Brain microvascular endothelial cell (primary cell): ENCODE measurements at regions not wholly inside any gene's neighbourhood (a gene's known extent, or its start where the extent isn't known, plus 50 kb on each side); places are given as distances from the start of the nearest gene placed in this dataset.

Source experiments
- DNase-seq: peaks from one replicate; pipeline ENCODE4 v3.0.0-alpha.2; 2020
- H3K27ac ChIP-seq: fragments of 250-450 bp; sonication (Bioruptor Pico); 2 replicates; pipeline ENCODE4 v1.5.1; 2020; ENCODE audit warnings: mild to moderate bottlenecking, moderate library complexity
- H3K27me3 ChIP-seq: fragments of 250-450 bp; sonication (Bioruptor Pico); replicated peaks from 2 replicates; pipeline ENCODE4 v1.5.1; 2020; ENCODE audit warnings: mild to moderate bottlenecking
- H3K36me3 ChIP-seq: fragments of 250-450 bp; sonication (Bioruptor Pico); replicated peaks from 2 replicates; pipeline ENCODE4 v1.5.1; 2020; ENCODE audit warnings: mild to moderate bottlenecking
- H3K4me3 ChIP-seq: 2 replicates; pipeline ENCODE4 v1.5.1; 2011; ENCODE audit warnings: low read depth, mild to moderate bottlenecking, control low read depth, low read length, moderate library complexity
- CTCF ChIP-seq: IDR thresholded peaks from 2 replicates; pipeline ENCODE4 v1.5.1; 2011; ENCODE audit warnings: low read depth, mild to moderate bottlenecking, moderate library complexity, low read length, control low read depth, inconsistent platforms; ENCODE audit errors: missing control alignments
- in situ Hi-C: cut with HindIII; loops from 2 replicates; pipeline ENCODE4 v1.10.0; 2017; ENCODE audit warnings: low sequenced_read_pairs, low pct_ligation_motif_present

- Histone ChIP-seq H3K36me3 (no peaks in the 10 kb centered on the region), H3K27me3 (no peaks in the 10 kb centered on the region), H3K4me3 (no peak overlapping the region), H3K27ac (no peak overlapping the region)
- no peak for TF ChIP-seq CTCF
- in situ Hi-C loops = no loop called here
- no peak for DNase-seq
Observed at GRCh38 chrX:39206399-39207145, 405.3 kb downstream of the MID1IP1 start.

- no peak for DNase-seq
- no peak for TF ChIP-seq CTCF
- Histone ChIP-seq H3K27ac (no peak overlapping the region), H3K4me3 (no peak overlapping the region), H3K36me3 (no peaks in the 10 kb centered on the region), H3K27me3 (no peaks in the 10 kb centered on the region)
- in situ Hi-C loops = no loop called here
Observed at GRCh38 chrX:39211501-39211900, 410.2 kb downstream of the MID1IP1 start.

GRCh38 chrX:39212456-39212855, 411.2 kb downstream of the MID1IP1 start:
- no peak overlapping the region for H3K4me3 ChIP-seq
- no peak for DNase-seq
- no peak for TF ChIP-seq CTCF
- no peaks in the 10 kb centered on the region for H3K36me3 ChIP-seq
- no peak overlapping the region for H3K27ac ChIP-seq
- in situ Hi-C loops = no loop called here
- no peaks in the 10 kb centered on the region for H3K27me3 ChIP-seq

- Histone ChIP-seq H3K36me3 (no peaks in the 10 kb centered on the region), H3K27me3 (no peaks in the 10 kb centered on the region), H3K27ac (no peak overlapping the region), H3K4me3 (no peak overlapping the region)
- DNase-seq = no peak
- in situ Hi-C loops = no loop called here
- TF ChIP-seq CTCF = no peak
Observed at GRCh38 chrX:39214387-39215126, 413.3 kb downstream of the MID1IP1 start.

- in situ Hi-C loops = no loop called here
- no peak overlapping the region for H3K27ac ChIP-seq
- no peak for TF ChIP-seq CTCF
- no peaks in the 10 kb centered on the region for H3K36me3 ChIP-seq
- H3K27me3 ChIP-seq = no peaks in the 10 kb centered on the region
- no peak for DNase-seq
- no peak overlapping the region for H3K4me3 ChIP-seq
Observed at GRCh38 chrX:39220952-39221351, 419.7 kb downstream of the MID1IP1 start.
